ENCODE measurements at regions not wholly inside any gene's neighbourhood (a gene's known extent, or its start where the extent isn't known, plus 50 kb on each side); places are given as distances from the start of the nearest gene placed in this dataset.

GRCh38 chr7:12882710-12883109 lies 195.3 kb downstream of the ARL4A start:
- TF ChIP-seq EZH2 (IDR thresholded peaks at IDR 0.05) (no peak), POLR2AphosphoS5 (IDR thresholded peaks at IDR 0.05; ENCODE audit: borderline replicate concordance, low read depth, low read length) (no peak)
